Sciatic nerve (tissue), 2 donors: ENCODE measurements at regions not wholly inside any gene's neighbourhood (a gene's known extent, or its start where the extent isn't known, plus 50 kb on each side); places are given as distances from the start of the nearest gene placed in this dataset.
"Not testable (repeated sequence)": the region's sequence is repeated elsewhere in the genome, so short reads cannot be mapped to it uniquely, and the experiment has no call there.

Source experiments
- ATAC-seq: fragments of 200-7000 bp; cut with Tn5 transposase; one replicate; pipeline ENCODE4 v1.9.1; 2020; ENCODE audit warnings: mild to moderate bottlenecking, moderate library complexity
- DNase-seq: peaks from one replicate; pipeline ENCODE4 v3.0.0-alpha.2; 2020; ENCODE audit warnings: low spot score
- intact Hi-C: fragments of 100-400 bp; cut with DNase I; formaldehyde crosslinking; loops from one replicate; pipeline ENCODE4 v1.14.2; 2022
- donor health status: DM: no; HTN: no; CAD: no.
- donor health status: DM: no; HTN: no; CAD: no.

GRCh38 chr13:82294226-82294625 lies 1588.0 kb downstream of the SLITRK1 start:
- no peak for DNase-seq
- ATAC-seq: no peak
- intact Hi-C loops: no loop called here

GRCh38 chr13:82292334-82292733 lies 1589.9 kb downstream of the SLITRK1 start:
- DNase-seq (no peak), ATAC-seq (no peak)
- intact Hi-C loops: no loop called here

- no peak for DNase-seq
- intact Hi-C loops: no loop called here
- ATAC-seq: no peak
Observed at GRCh38 chr13:82291852-82292251, 1590.4 kb downstream of the SLITRK1 start.

GRCh38 chr13:82275644-82276043 lies 1606.6 kb downstream of the SLITRK1 start:
- ATAC-seq (no peak), DNase-seq (no peak)
- intact Hi-C loops: no loop called here

- ATAC-seq (no peak), DNase-seq (no peak)
- intact Hi-C loops: no loop called here
Observed at GRCh38 chr13:82259284-82259683, 1623.0 kb downstream of the SLITRK1 start.

- DNase-seq (no peak), ATAC-seq (no peak)
- intact Hi-C loops: no loop called here
Observed at GRCh38 chr13:82257790-82258507, 1624.3 kb downstream of the SLITRK1 start.

GRCh38 chr13:82248762-82249161 lies 1633.5 kb downstream of the SLITRK1 start:
- intact Hi-C loops: no loop called here

GRCh38 chr13:82245860-82246259 lies 1636.4 kb downstream of the SLITRK1 start:
- ATAC-seq (no peak), DNase-seq (no peak)
- intact Hi-C loops: no loop called here

More at GRCh38 chr13:82248762-82249161, 1633.5 kb downstream of the SLITRK1 start:
- ATAC-seq (no peak), DNase-seq (no peak)

GRCh38 chr13:82224806-82225205 lies 1657.5 kb downstream of the SLITRK1 start:
- ATAC-seq (no peak), DNase-seq (no peak)
- intact Hi-C loops: no loop called here

- DNase-seq (no peak), ATAC-seq (no peak)
- intact Hi-C loops: no loop called here
Observed at GRCh38 chr13:82221621-82222020, 1660.7 kb downstream of the SLITRK1 start.

- no peak for ATAC-seq
Observed at GRCh38 chr13:82220641-82221040, 1661.6 kb downstream of the SLITRK1 start.

GRCh38 chr13:82216165-82216564 lies 1666.1 kb downstream of the SLITRK1 start:
- intact Hi-C loops: no loop called here
- DNase-seq (no peak), ATAC-seq (no peak)

More at GRCh38 chr13:82220641-82221040, 1661.6 kb downstream of the SLITRK1 start:
- intact Hi-C loops: no loop called here
- no peak for DNase-seq

- no peak for ATAC-seq
- intact Hi-C loops: no loop called here
Observed at GRCh38 chr13:82214341-82214740, 1667.9 kb downstream of the SLITRK1 start.

GRCh38 chr13:82206241-82206640 lies 1676.0 kb downstream of the SLITRK1 start:
- intact Hi-C loops: no loop called here
- no peak for ATAC-seq
- DNase-seq: no peak

More at GRCh38 chr13:82214341-82214740, 1667.9 kb downstream of the SLITRK1 start:
- no peak for DNase-seq

- intact Hi-C loops: no loop called here
- no peak for ATAC-seq
- DNase-seq: no peak
Observed at GRCh38 chr13:82202398-82202797, 1679.9 kb downstream of the SLITRK1 start.

- DNase-seq (no peak), ATAC-seq (no peak)
- intact Hi-C loops: no loop called here
Observed at GRCh38 chr13:82196087-82196486, 1686.2 kb downstream of the SLITRK1 start.

- intact Hi-C loops: no loop called here
- DNase-seq: no peak
Observed at GRCh38 chr13:82187227-82187626, 1695.0 kb downstream of the SLITRK1 start.

GRCh38 chr13:82176751-82177150 lies 1705.5 kb downstream of the SLITRK1 start:
- ATAC-seq (no peak), DNase-seq (no peak)
- intact Hi-C loops: no loop called here

More at GRCh38 chr13:82187227-82187626, 1695.0 kb downstream of the SLITRK1 start:
- no peak for ATAC-seq

GRCh38 chr13:82165396-82166174 lies 1716.7 kb downstream of the SLITRK1 start:
- DNase-seq: no peak
- ATAC-seq: no peak
- intact Hi-C loops: no loop called here

GRCh38 chr13:82164780-82165395 lies 1717.4 kb downstream of the SLITRK1 start:
- DNase-seq, ATAC-seq, intact Hi-C loops: not testable (repeated sequence)
